Skin epidermis (tissue), 12 donors: ENCODE measurements at regions not wholly inside any gene's neighbourhood (a gene's known extent, or its start where the extent isn't known, plus 50 kb on each side); places are given as distances from the start of the nearest gene placed in this dataset.
"Not testable (repeated sequence)": the region's sequence is repeated elsewhere in the genome, so short reads cannot be mapped to it uniquely, and the experiment has no call there.

Source experiments
- H3K27ac ChIP-seq, 21 experiments: fragments of 200-600 bp; sonication (generic) in 11 of 21; one replicate each; pipeline ENCODE4 v1.5.0; 2020; ENCODE audit warnings: mild to moderate bottlenecking in 3 of 21, inconsistent platforms in 2 of 21, moderate library complexity in 2 of 21
- H3K4me3 ChIP-seq, 7 experiments: fragments of 200-600 bp; sonication (generic) in 2 of 7; one replicate each; pipeline ENCODE4 v1.5.0; 2020; ENCODE audit warnings: inconsistent platforms in 2 of 7, mild to moderate bottlenecking in 2 of 7, moderate library complexity in 1 of 7

- not testable (repeated sequence) for H3K27ac ChIP-seq, H3K4me3 ChIP-seq
Measured at GRCh38 chr10:89988361-89988760, 287.0 kb downstream of the KIF20B start.

- Histone ChIP-seq H3K27ac (no peak overlapping the region), H3K4me3 (no peak overlapping the region)
Measured at GRCh38 chr10:89992575-89992974, 291.2 kb downstream of the KIF20B start.

- H3K27ac ChIP-seq = no peak overlapping the region
- H3K4me3 ChIP-seq = no peak overlapping the region
Measured at GRCh38 chr10:90007226-90007625, 305.8 kb downstream of the KIF20B start.

- H3K4me3 ChIP-seq, H3K27ac ChIP-seq: not testable (repeated sequence)
Measured at GRCh38 chr10:90011281-90011680, 309.9 kb downstream of the KIF20B start.

GRCh38 chr10:90018819-90019218 lies 317.4 kb downstream of the KIF20B start:
- no peak overlapping the region for H3K4me3 ChIP-seq
- no peak overlapping the region for H3K27ac ChIP-seq

- H3K4me3 ChIP-seq = no peak overlapping the region
- H3K27ac ChIP-seq = no peak overlapping the region
Measured at GRCh38 chr10:90020506-90020905, 319.1 kb downstream of the KIF20B start.

GRCh38 chr10:90023950-90024349 lies 322.6 kb downstream of the KIF20B start:
- Histone ChIP-seq H3K4me3 (no peak overlapping the region), H3K27ac (no peak overlapping the region)

GRCh38 chr10:90028312-90028711 lies 326.9 kb downstream of the KIF20B start:
- Histone ChIP-seq H3K4me3 (no peak overlapping the region), H3K27ac (no peak overlapping the region)

GRCh38 chr10:90031776-90032175 lies 330.4 kb downstream of the KIF20B start:
- no peak overlapping the region for H3K4me3 ChIP-seq
- H3K27ac ChIP-seq = no peak overlapping the region

GRCh38 chr10:90032519-90032918 lies 331.1 kb downstream of the KIF20B start:
- H3K27ac ChIP-seq = no peak overlapping the region

GRCh38 chr10:90034862-90035261 lies 333.5 kb downstream of the KIF20B start:
- H3K27ac ChIP-seq, H3K4me3 ChIP-seq: not testable (repeated sequence)

More at GRCh38 chr10:90032519-90032918, 331.1 kb downstream of the KIF20B start:
- no peak overlapping the region for H3K4me3 ChIP-seq

- no peak overlapping the region for H3K27ac ChIP-seq
- H3K4me3 ChIP-seq = no peak overlapping the region
Measured at GRCh38 chr10:90041585-90041984, 340.2 kb downstream of the KIF20B start.

- Histone ChIP-seq H3K27ac (no peak overlapping the region), H3K4me3 (no peak overlapping the region)
Measured at GRCh38 chr10:90042075-90042474, 340.7 kb downstream of the KIF20B start.

GRCh38 chr10:90047243-90047729 lies 345.9 kb downstream of the KIF20B start:
- Histone ChIP-seq H3K27ac (no peak overlapping the region), H3K4me3 (no peak overlapping the region)

GRCh38 chr10:90051053-90051452 lies 349.7 kb downstream of the KIF20B start:
- Histone ChIP-seq H3K27ac (peak overlapping the region in 5 of 21 experiments; percentile 15 to 58 (median 29)), H3K4me3 (no peak overlapping the region)

- Histone ChIP-seq H3K4me3 (no peak overlapping the region), H3K27ac (peak overlapping the region in 6 of 21 experiments; percentile 15 to 58 (median 29))
Measured at GRCh38 chr10:90051474-90051873, 350.1 kb downstream of the KIF20B start.

- Histone ChIP-seq H3K4me3 (no peak overlapping the region), H3K27ac (no peak overlapping the region)
Measured at GRCh38 chr10:90062786-90063185, 361.4 kb downstream of the KIF20B start.

- no peak overlapping the region for H3K4me3 ChIP-seq
- H3K27ac ChIP-seq = no peak overlapping the region
Measured at GRCh38 chr10:90064295-90064694, 362.9 kb downstream of the KIF20B start.

- H3K27ac ChIP-seq = no peak overlapping the region
- H3K4me3 ChIP-seq = no peak overlapping the region
Measured at GRCh38 chr10:90066435-90066834, 365.0 kb downstream of the KIF20B start.

GRCh38 chr10:90075995-90076394 lies 374.6 kb downstream of the KIF20B start:
- Histone ChIP-seq H3K4me3 (no peak overlapping the region), H3K27ac (no peak overlapping the region)

- H3K4me3 ChIP-seq = no peak overlapping the region
- H3K27ac ChIP-seq = no peak overlapping the region
Measured at GRCh38 chr10:90079819-90080218, 378.4 kb downstream of the KIF20B start.

GRCh38 chr10:90086606-90087190 lies 385.3 kb downstream of the KIF20B start:
- not testable (repeated sequence) for H3K4me3 ChIP-seq, H3K27ac ChIP-seq
